HFFc6 (cell line): ENCODE measurements at regions not wholly inside any gene's neighbourhood (a gene's known extent, or its start where the extent isn't known, plus 50 kb on each side); places are given as distances from the start of the nearest gene placed in this dataset.

Experiments
- DNase-seq: peaks from one replicate; pipeline ENCODE4 v3.0.0-alpha.2; 2018
- H3K27ac Mint-ChIP-seq: 2 replicates; pipeline ENCODE4 v1.8.0; 2020; ENCODE audit warnings: mild to moderate bottlenecking, mixed read lengths
- H3K27me3 Mint-ChIP-seq: 2 replicates; pipeline ENCODE4 v1.8.0; 2021; ENCODE audit warnings: mild to moderate bottlenecking, moderate library complexity, mixed read lengths; ENCODE audit not compliant: insufficient read depth
- H3K36me3 Mint-ChIP-seq: 2 replicates; pipeline ENCODE4 v1.8.0; 2021; ENCODE audit warnings: low read depth, mixed read lengths
- H3K4me1 Mint-ChIP-seq: 2 replicates; pipeline ENCODE4 v1.8.0; 2020; ENCODE audit warnings: low read depth, mixed read lengths
- H3K4me3 Mint-ChIP-seq: 2 replicates; pipeline ENCODE4 v1.8.0; 2020; ENCODE audit warnings: mild to moderate bottlenecking, moderate library complexity, mixed read lengths
- H3K9me3 Mint-ChIP-seq: 2 replicates; pipeline ENCODE4 v1.8.0; 2020; ENCODE audit warnings: mild to moderate bottlenecking, mixed read lengths
- TF ChIP-seq, protein P1 (sequence below): fragments of 200-600 bp; sonication (generic); IDR thresholded peaks from 2 replicates; pipeline ENCODE4 v1.5.0; 2021; ENCODE audit warnings: antibody characterized with exemption, mild to moderate bottlenecking

- H3K4me1 Mint-ChIP-seq, result no peaks in the 10 kb centered on the region
- no peaks in the 10 kb centered on the region; the same call in 1 of the 2 replicates for H3K36me3 Mint-ChIP-seq
- no peak overlapping the region for H3K27ac Mint-ChIP-seq
- H3K9me3 Mint-ChIP-seq, result peaks cover 16% of the 10 kb centered on the region
- H3K27me3 Mint-ChIP-seq, result no peaks in the 10 kb centered on the region; the same call in none of the 2 replicates
- no peak for DNase-seq
- TF ChIP-seq, protein P1, sequence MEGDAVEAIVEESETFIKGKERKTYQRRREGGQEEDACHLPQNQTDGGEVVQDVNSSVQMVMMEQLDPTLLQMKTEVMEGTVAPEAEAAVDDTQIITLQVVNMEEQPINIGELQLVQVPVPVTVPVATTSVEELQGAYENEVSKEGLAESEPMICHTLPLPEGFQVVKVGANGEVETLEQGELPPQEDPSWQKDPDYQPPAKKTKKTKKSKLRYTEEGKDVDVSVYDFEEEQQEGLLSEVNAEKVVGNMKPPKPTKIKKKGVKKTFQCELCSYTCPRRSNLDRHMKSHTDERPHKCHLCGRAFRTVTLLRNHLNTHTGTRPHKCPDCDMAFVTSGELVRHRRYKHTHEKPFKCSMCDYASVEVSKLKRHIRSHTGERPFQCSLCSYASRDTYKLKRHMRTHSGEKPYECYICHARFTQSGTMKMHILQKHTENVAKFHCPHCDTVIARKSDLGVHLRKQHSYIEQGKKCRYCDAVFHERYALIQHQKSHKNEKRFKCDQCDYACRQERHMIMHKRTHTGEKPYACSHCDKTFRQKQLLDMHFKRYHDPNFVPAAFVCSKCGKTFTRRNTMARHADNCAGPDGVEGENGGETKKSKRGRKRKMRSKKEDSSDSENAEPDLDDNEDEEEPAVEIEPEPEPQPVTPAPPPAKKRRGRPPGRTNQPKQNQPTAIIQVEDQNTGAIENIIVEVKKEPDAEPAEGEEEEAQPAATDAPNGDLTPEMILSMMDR, result no peak
- no peak overlapping the region for H3K4me3 Mint-ChIP-seq
Observed at GRCh38 chr2:76678383-76679024, 843.7 kb downstream of the LRRTM4 start.

GRCh38 chr2:76675212-76675611 is 847.0 kb downstream of the LRRTM4 start:
- H3K9me3 Mint-ChIP-seq, result peaks cover 23% of the 10 kb centered on the region
- H3K4me3 Mint-ChIP-seq, result no peak overlapping the region
- no peaks in the 10 kb centered on the region; the same call in 1 of the 2 replicates for H3K27me3 Mint-ChIP-seq
- DNase-seq, result no peak
- no peaks in the 10 kb centered on the region; the same call in 1 of the 2 replicates for H3K36me3 Mint-ChIP-seq
- TF ChIP-seq, protein P1, result no peak
- no peaks in the 10 kb centered on the region for H3K4me1 Mint-ChIP-seq
- no peak overlapping the region for H3K27ac Mint-ChIP-seq

- Mint-ChIP-seq H3K27me3 (no peaks in the 10 kb centered on the region; the same call in 1 of the 2 replicates), H3K4me1 (no peaks in the 10 kb centered on the region), H3K4me3 (no peak overlapping the region), H3K36me3 (no peaks in the 10 kb centered on the region; the same call in 1 of the 2 replicates), H3K27ac (no peak overlapping the region), H3K9me3 (peaks cover 22% of the 10 kb centered on the region)
- TF ChIP-seq, protein P1, result no peak
- no peak for DNase-seq
Observed at GRCh38 chr2:76672798-76673197, 849.4 kb downstream of the LRRTM4 start.

- H3K4me1 Mint-ChIP-seq, result no peaks in the 10 kb centered on the region
- H3K4me3 Mint-ChIP-seq, result no peak overlapping the region
- H3K9me3 Mint-ChIP-seq, result peaks cover 14% of the 10 kb centered on the region; the same call in 1 of the 2 replicates
Observed at GRCh38 chr2:76669966-76670465, 852.2 kb downstream of the LRRTM4 start.

GRCh38 chr2:76668279-76668678 is 853.9 kb downstream of the LRRTM4 start:
- Mint-ChIP-seq H3K4me3 (no peak overlapping the region), H3K27me3 (no peaks in the 10 kb centered on the region), H3K36me3 (no peaks in the 10 kb centered on the region), H3K4me1 (no peaks in the 10 kb centered on the region), H3K9me3 (peaks cover 15% of the 10 kb centered on the region), H3K27ac (no peak overlapping the region)
- DNase-seq, result no peak
- TF ChIP-seq, protein P1, result no peak

More at GRCh38 chr2:76669966-76670465, 852.2 kb downstream of the LRRTM4 start:
- no peaks in the 10 kb centered on the region; the same call in 1 of the 2 replicates for H3K27me3 Mint-ChIP-seq
- no peaks in the 10 kb centered on the region; the same call in 1 of the 2 replicates for H3K36me3 Mint-ChIP-seq
- no peak for DNase-seq
- H3K27ac Mint-ChIP-seq, result no peak overlapping the region
- TF ChIP-seq, protein P1, result no peak
